Tibial artery (tissue), 4 donors: ENCODE measurements at regions not wholly inside any gene's neighbourhood (a gene's known extent, or its start where the extent isn't known, plus 50 kb on each side); places are given as distances from the start of the nearest gene placed in this dataset.

Source experiments
- DNase-seq, 2 donors: peaks; one replicate each; pipeline ENCODE4 v3.0.0-alpha.2; 2019
- H3K27ac ChIP-seq, 2 donors: fragments of 200-600 bp; sonication (generic) in 1 of 2; 1 replicate in 1 of 2; 2 replicates in 1 of 2; pipeline ENCODE4 v1.5.1; 2018 to 2019; ENCODE audit warnings: mild to moderate bottlenecking in 1 of 2
- H3K27me3 ChIP-seq, 2 donors: fragments of 200-600 bp; sonication (generic) in 1 of 2; one replicate each; pipeline versions ENCODE4 v1.5.1 to v1.6.0; 2016 to 2019
- H3K36me3 ChIP-seq, 3 donors: fragments of 200-600 bp; sonication (generic) in 2 of 3; one replicate each; pipeline ENCODE4 v1.5.1; 2016 to 2019; ENCODE audit warnings: mild to moderate bottlenecking in 2 of 3
- H3K4me1 ChIP-seq, 4 donors: fragments of 200-600 bp; sonication (generic) in 2 of 4; 1 replicate in 3 of 4; 2 replicates in 1 of 4; pipeline ENCODE4 v1.5.1; 2016 to 2019
- H3K4me3 ChIP-seq, 2 donors: fragments of 200-600 bp; sonication (generic) in 1 of 2; 1 replicate in 1 of 2; 2 replicates in 1 of 2; pipeline ENCODE4 v1.5.1; 2018 to 2019; ENCODE audit warnings: mild to moderate bottlenecking in 2 of 2
- H3K9me3 ChIP-seq, 3 donors: fragments of 200-600 bp; sonication (generic) in 1 of 3; one replicate each; pipeline ENCODE4 v1.5.1; 2016 to 2019
- CTCF ChIP-seq, 2 experiments: fragments of 200-600 bp in 1 of 2; fragments of 450-650 bp in 1 of 2; IDR thresholded peaks; one replicate each; pipeline ENCODE4 v1.5.1; 2017 to 2019; ENCODE audit warnings: antibody characterized with exemption in 2 of 2, mild to moderate bottlenecking in 1 of 2, moderate library complexity in 1 of 2
- intact Hi-C: fragments of 100-400 bp; cut with DNase I; formaldehyde crosslinking; loops from one replicate; pipeline ENCODE4 v1.15.0; 2023; ENCODE audit warnings: low total_unique reads

DNA sequence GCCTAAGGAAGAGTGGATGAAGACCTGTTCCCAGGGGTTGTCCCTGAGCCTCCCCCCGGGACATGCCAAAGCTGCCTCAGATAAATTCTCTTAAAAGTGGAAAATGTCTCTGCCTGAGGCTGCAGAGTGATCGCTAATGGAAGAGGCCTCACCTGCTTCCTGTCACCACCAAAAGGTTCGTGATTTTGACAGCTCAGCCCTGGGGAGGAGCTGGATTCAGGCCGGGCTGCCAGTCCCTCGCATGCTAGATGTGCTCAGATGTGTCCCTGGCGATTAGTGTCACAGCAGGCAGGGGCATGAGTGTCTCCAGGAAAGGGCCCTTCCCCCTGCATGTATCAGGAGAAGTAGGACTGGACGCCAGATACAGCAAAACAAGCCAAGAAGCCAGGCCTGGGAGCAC is 626.5 kb downstream of the UQCRFS1 start:
- intact Hi-C loops, result no loop called here
- Histone ChIP-seq H3K4me1 (no peaks in the 10 kb centered on the region), H3K27ac (no peak overlapping the region), H3K9me3 (no peaks in the 10 kb centered on the region), H3K4me3 (no peak overlapping the region), H3K36me3 (no peaks in the 10 kb centered on the region), H3K27me3 (no peaks in the 10 kb centered on the region)
- TF ChIP-seq CTCF (IDR thresholded peaks at IDR 0.05), result no peak
- DNase-seq, result no peak

- intact Hi-C loops, result no loop called here
- no peak for TF ChIP-seq CTCF (IDR thresholded peaks at IDR 0.05)
- no peaks in the 10 kb centered on the region for H3K4me1 ChIP-seq
These were observed 627.2 kb downstream of the UQCRFS1 start for GRCh38 chr19:28585796-28586195.

GRCh38 chr19:28583713-28584112 is 629.2 kb downstream of the UQCRFS1 start:
- H3K27me3 ChIP-seq, result no peaks in the 10 kb centered on the region
- DNase-seq, result no peak

More at GRCh38 chr19:28585796-28586195, 627.2 kb downstream of the UQCRFS1 start:
- Histone ChIP-seq H3K9me3 (no peaks in the 10 kb centered on the region), H3K36me3 (no peaks in the 10 kb centered on the region), H3K27me3 (no peaks in the 10 kb centered on the region), H3K4me3 (no peak overlapping the region), H3K27ac (no peak overlapping the region)
- DNase-seq, result no peak

GRCh38 chr19:28583242-28583641 is 629.7 kb downstream of the UQCRFS1 start:
- Histone ChIP-seq H3K27me3 (no peaks in the 10 kb centered on the region), H3K9me3 (no peaks in the 10 kb centered on the region), H3K27ac (no peak overlapping the region), H3K36me3 (no peaks in the 10 kb centered on the region), H3K4me3 (no peak overlapping the region), H3K4me1 (no peaks in the 10 kb centered on the region)
- intact Hi-C loops, result no loop called here
- no peak for DNase-seq
- no peak for TF ChIP-seq CTCF (IDR thresholded peaks at IDR 0.05)

More at GRCh38 chr19:28583713-28584112, 629.2 kb downstream of the UQCRFS1 start:
- no peak for TF ChIP-seq CTCF (IDR thresholded peaks at IDR 0.05)
- Histone ChIP-seq H3K4me3 (no peak overlapping the region), H3K36me3 (no peaks in the 10 kb centered on the region), H3K9me3 (no peaks in the 10 kb centered on the region), H3K27ac (no peak overlapping the region), H3K4me1 (no peaks in the 10 kb centered on the region)
- intact Hi-C loops, result no loop called here

GRCh38 chr19:28582796-28583195 is 630.2 kb downstream of the UQCRFS1 start:
- no peak for DNase-seq
- Histone ChIP-seq H3K9me3 (no peaks in the 10 kb centered on the region), H3K4me3 (no peak overlapping the region), H3K4me1 (no peaks in the 10 kb centered on the region), H3K36me3 (no peaks in the 10 kb centered on the region), H3K27ac (no peak overlapping the region), H3K27me3 (no peaks in the 10 kb centered on the region)
- no peak for TF ChIP-seq CTCF (IDR thresholded peaks at IDR 0.05)
- intact Hi-C loops, result no loop called here

GRCh38 chr19:28582344-28582743 is 630.6 kb downstream of the UQCRFS1 start:
- H3K4me1 ChIP-seq, result no peaks in the 10 kb centered on the region
- no peaks in the 10 kb centered on the region for H3K9me3 ChIP-seq
- no peaks in the 10 kb centered on the region for H3K36me3 ChIP-seq
- intact Hi-C loops, result no loop called here
- no peak overlapping the region for H3K4me3 ChIP-seq
- TF ChIP-seq CTCF (IDR thresholded peaks at IDR 0.05), result no peak
- no peak overlapping the region for H3K27ac ChIP-seq
- DNase-seq, result no peak
- H3K27me3 ChIP-seq, result no peaks in the 10 kb centered on the region
